ENCODE measurements at regions not wholly inside any gene's neighbourhood (a gene's known extent, or its start where the extent isn't known, plus 50 kb on each side); places are given as distances from the start of the nearest gene placed in this dataset.
A peak's percentile ranks its signal among the peaks of the same experiment; 100 is the strongest.

- TF ChIP-seq MXI1 (IDR thresholded peaks at IDR 0.05; ENCODE audit: low read depth, low read length) (no peak), RXRA (IDR thresholded peaks at IDR 0.05; ENCODE audit: borderline replicate concordance, low read depth) (0 out of 2 replicates have a peak, but pooled peaks have one; percentile 9), RFX5 (IDR thresholded peaks at IDR 0.05; ENCODE audit: low read length) (no peak), EP300 (IDR thresholded peaks at IDR 0.05; ENCODE audit: borderline replicate concordance in 1 of 2, low read depth in 1 of 2, low read length in 1 of 2) (peak in 1 of 2 experiments; percentile 49; a peak in 1 of 4 replicates), POLR2AphosphoS5 (IDR thresholded peaks at IDR 0.05; ENCODE audit: low read depth, low read length) (no peak), ELF1 (IDR thresholded peaks at IDR 0.05) (no peak), GATA2 (CRISPR knock-in tag; IDR thresholded peaks at IDR 0.05) (no peak), JUND (IDR thresholded peaks at IDR 0.05) (no peak), FOXJ3 (CRISPR knock-in tag; IDR thresholded peaks at IDR 0.05) (no peak), SMC3 (IDR thresholded peaks at IDR 0.05; ENCODE audit: low read depth, low read length) (peak; percentile 71), FOXM1 (IDR thresholded peaks at IDR 0.05; ENCODE audit: low read depth) (no peak), FOSL2 (IDR thresholded peaks at IDR 0.05; ENCODE audit: borderline replicate concordance, low read depth) (no peak; the same call in 1 of the 2 replicates), RAD21 (IDR thresholded peaks at IDR 0.05; ENCODE audit: low read length) (peak; percentile 74)
- TF ChIP-seq, protein P1, sequence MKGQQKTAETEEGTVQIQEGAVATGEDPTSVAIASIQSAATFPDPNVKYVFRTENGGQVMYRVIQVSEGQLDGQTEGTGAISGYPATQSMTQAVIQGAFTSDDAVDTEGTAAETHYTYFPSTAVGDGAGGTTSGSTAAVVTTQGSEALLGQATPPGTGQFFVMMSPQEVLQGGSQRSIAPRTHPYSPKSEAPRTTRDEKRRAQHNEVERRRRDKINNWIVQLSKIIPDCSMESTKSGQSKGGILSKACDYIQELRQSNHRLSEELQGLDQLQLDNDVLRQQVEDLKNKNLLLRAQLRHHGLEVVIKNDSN (IDR thresholded peaks at IDR 0.05; ENCODE audit: borderline replicate concordance, low read depth): no peak
- TF ChIP-seq, protein P2, sequence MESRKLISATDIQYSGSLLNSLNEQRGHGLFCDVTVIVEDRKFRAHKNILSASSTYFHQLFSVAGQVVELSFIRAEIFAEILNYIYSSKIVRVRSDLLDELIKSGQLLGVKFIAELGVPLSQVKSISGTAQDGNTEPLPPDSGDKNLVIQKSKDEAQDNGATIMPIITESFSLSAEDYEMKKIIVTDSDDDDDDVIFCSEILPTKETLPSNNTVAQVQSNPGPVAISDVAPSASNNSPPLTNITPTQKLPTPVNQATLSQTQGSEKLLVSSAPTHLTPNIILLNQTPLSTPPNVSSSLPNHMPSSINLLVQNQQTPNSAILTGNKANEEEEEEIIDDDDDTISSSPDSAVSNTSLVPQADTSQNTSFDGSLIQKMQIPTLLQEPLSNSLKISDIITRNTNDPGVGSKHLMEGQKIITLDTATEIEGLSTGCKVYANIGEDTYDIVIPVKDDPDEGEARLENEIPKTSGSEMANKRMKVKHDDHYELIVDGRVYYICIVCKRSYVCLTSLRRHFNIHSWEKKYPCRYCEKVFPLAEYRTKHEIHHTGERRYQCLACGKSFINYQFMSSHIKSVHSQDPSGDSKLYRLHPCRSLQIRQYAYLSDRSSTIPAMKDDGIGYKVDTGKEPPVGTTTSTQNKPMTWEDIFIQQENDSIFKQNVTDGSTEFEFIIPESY (IDR thresholded peaks at IDR 0.05; ENCODE audit: borderline replicate concordance, low read depth): no peak
- TF ChIP-seq, protein P3, sequence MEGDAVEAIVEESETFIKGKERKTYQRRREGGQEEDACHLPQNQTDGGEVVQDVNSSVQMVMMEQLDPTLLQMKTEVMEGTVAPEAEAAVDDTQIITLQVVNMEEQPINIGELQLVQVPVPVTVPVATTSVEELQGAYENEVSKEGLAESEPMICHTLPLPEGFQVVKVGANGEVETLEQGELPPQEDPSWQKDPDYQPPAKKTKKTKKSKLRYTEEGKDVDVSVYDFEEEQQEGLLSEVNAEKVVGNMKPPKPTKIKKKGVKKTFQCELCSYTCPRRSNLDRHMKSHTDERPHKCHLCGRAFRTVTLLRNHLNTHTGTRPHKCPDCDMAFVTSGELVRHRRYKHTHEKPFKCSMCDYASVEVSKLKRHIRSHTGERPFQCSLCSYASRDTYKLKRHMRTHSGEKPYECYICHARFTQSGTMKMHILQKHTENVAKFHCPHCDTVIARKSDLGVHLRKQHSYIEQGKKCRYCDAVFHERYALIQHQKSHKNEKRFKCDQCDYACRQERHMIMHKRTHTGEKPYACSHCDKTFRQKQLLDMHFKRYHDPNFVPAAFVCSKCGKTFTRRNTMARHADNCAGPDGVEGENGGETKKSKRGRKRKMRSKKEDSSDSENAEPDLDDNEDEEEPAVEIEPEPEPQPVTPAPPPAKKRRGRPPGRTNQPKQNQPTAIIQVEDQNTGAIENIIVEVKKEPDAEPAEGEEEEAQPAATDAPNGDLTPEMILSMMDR (IDR thresholded peaks at IDR 0.05): peak; percentile 85
- TF ChIP-seq, protein P4, sequence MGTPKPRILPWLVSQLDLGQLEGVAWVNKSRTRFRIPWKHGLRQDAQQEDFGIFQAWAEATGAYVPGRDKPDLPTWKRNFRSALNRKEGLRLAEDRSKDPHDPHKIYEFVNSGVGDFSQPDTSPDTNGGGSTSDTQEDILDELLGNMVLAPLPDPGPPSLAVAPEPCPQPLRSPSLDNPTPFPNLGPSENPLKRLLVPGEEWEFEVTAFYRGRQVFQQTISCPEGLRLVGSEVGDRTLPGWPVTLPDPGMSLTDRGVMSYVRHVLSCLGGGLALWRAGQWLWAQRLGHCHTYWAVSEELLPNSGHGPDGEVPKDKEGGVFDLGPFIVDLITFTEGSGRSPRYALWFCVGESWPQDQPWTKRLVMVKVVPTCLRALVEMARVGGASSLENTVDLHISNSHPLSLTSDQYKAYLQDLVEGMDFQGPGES (IDR thresholded peaks at IDR 0.05; ENCODE audit: low read depth, low read length): no peak
Measured at GRCh38 chr21:41612674-41613532, 104.9 kb upstream of the TMPRSS2 start (continued).

All from SK-N-SH (cell line).